Neural cell (in vitro differentiated cells): ENCODE measurements at regions not wholly inside any gene's neighbourhood (a gene's known extent, or its start where the extent isn't known, plus 50 kb on each side); places are given as distances from the start of the nearest gene placed in this dataset.
A peak's percentile ranks its signal among the peaks of the same experiment; 100 is the strongest.

Experiments
- H2AFZ ChIP-seq: fragments of 200-600, 300-800 bp; sonication (generic), shearing (Covaris generic); 2 replicates; pipeline ENCODE4 v1.6.0; 2014; ENCODE audit warnings: low read depth, mild to moderate bottlenecking, antibody characterized with exemption, low read length, moderate library complexity
- H3F3A ChIP-seq: fragments of 200-600 bp; shearing (Covaris generic); 2 replicates; pipeline ENCODE4 v1.6.1; 2016; ENCODE audit warnings: mild to moderate bottlenecking, moderate library complexity, mixed read lengths, antibody characterized with exemption, low read length; ENCODE audit not compliant: insufficient read depth, poor library complexity, severe bottlenecking
- H3K27ac ChIP-seq: fragments of 200-600, 300-800 bp; sonication (generic), shearing (Covaris generic); 2 replicates; pipeline ENCODE4 v1.5.1; 2014; ENCODE audit warnings: mild to moderate bottlenecking, low read length, moderate library complexity
- H3K27me3 ChIP-seq: fragments of 300-800, 200-600 bp; sonication (generic), shearing (Covaris generic); 2 replicates; pipeline ENCODE4 v1.6.0; 2014; ENCODE audit warnings: mild to moderate bottlenecking, low read depth, low read length, moderate library complexity; ENCODE audit not compliant: insufficient read depth
- H3K36me3 ChIP-seq: fragments of 300-800, 200-600 bp; sonication (generic), shearing (Covaris generic); 2 replicates; pipeline ENCODE4 v1.5.1; 2014; ENCODE audit warnings: mild to moderate bottlenecking, antibody characterized with exemption, low read length, moderate library complexity; ENCODE audit not compliant: insufficient read depth
- H3K4me2 ChIP-seq: fragments of 300-800, 200-600 bp; sonication (generic), shearing (Covaris generic); 2 replicates; pipeline ENCODE4 v1.6.0; 2014; ENCODE audit warnings: mild to moderate bottlenecking, low read length
- H3K4me3 ChIP-seq: fragments of 300-800, 200-600 bp; sonication (generic), shearing (Covaris generic); 2 replicates; pipeline ENCODE4 v1.5.1; 2014; ENCODE audit warnings: mild to moderate bottlenecking, low read length, moderate library complexity
- H3K79me2 ChIP-seq: fragments of 200-600 bp; shearing (Covaris generic); replicated peaks from 2 replicates; pipeline ENCODE4 v1.6.0; 2014; ENCODE audit warnings: mild to moderate bottlenecking, low read length, moderate library complexity; ENCODE audit not compliant: insufficient read depth
- H3K9ac ChIP-seq: fragments of 300-800, 200-600 bp; sonication (generic), shearing (Covaris generic); 2 replicates; pipeline ENCODE4 v1.6.1; 2016; ENCODE audit warnings: mild to moderate bottlenecking, low read length, mixed read lengths
- H3K9me2 ChIP-seq: fragments of 200-600 bp; shearing (Covaris generic); 2 replicates; pipeline ENCODE4 v1.6.1; 2016; ENCODE audit warnings: mild to moderate bottlenecking, low read length, mixed read lengths; ENCODE audit not compliant: insufficient read depth
- H3K9me3 ChIP-seq: fragments of 200-600, 300-800 bp; sonication (generic), shearing (Covaris generic); 2 replicates; pipeline ENCODE4 v1.6.1; 2016; ENCODE audit warnings: mild to moderate bottlenecking, mixed run types, low read length, moderate library complexity, mixed read lengths
- H4K20me1 ChIP-seq: fragments of 200-600 bp; shearing (Covaris generic); 2 replicates; pipeline ENCODE4 v1.6.1; 2016; ENCODE audit warnings: mild to moderate bottlenecking, mixed run types; ENCODE audit not compliant: insufficient read depth
- EP300 ChIP-seq: fragments of 450-650 bp; conservative IDR thresholded peaks from 2 replicates; pipeline ENCODE4 v1.6.1; 2014; ENCODE audit warnings: antibody characterized with exemption, mild to moderate bottlenecking, moderate library complexity; ENCODE audit not compliant: poor library complexity, severe bottlenecking
- EZH2 ChIP-seq: fragments of 200-600, 300-800 bp; shearing (Covaris generic), sonication (generic); IDR thresholded peaks from 2 replicates; pipeline ENCODE4 v1.6.1; 2014; ENCODE audit warnings: antibody characterized with exemption, low read length, borderline replicate concordance, mild to moderate bottlenecking; ENCODE audit not compliant: insufficient read depth, poor library complexity, severe bottlenecking
- MXI1 ChIP-seq: fragments of 450-650 bp; conservative IDR thresholded peaks from 2 replicates; pipeline ENCODE4 v1.6.1; 2014; ENCODE audit warnings: antibody characterized with exemption, mild to moderate bottlenecking; ENCODE audit not compliant: poor library complexity, severe bottlenecking
- POLR2AphosphoS5 ChIP-seq: IDR thresholded peaks from 2 replicates; pipeline ENCODE4 v1.6.1; 2012
- RAD21 ChIP-seq: fragments of 450-650 bp; conservative IDR thresholded peaks from 2 replicates; pipeline ENCODE4 v1.6.1; 2014; ENCODE audit warnings: antibody characterized with exemption, mild to moderate bottlenecking, moderate library complexity
- SMC3 ChIP-seq: fragments of 450-650 bp; conservative IDR thresholded peaks from 2 replicates; pipeline ENCODE4 v1.6.1; 2014; ENCODE audit warnings: antibody characterized with exemption, mild to moderate bottlenecking, moderate library complexity; ENCODE audit not compliant: poor library complexity
- TAF1 ChIP-seq: IDR thresholded peaks from 2 replicates; pipeline ENCODE4 v1.6.1; 2012; ENCODE audit warnings: low read depth
- TF ChIP-seq, protein P1 (sequence below): fragments of 450-650 bp; IDR thresholded peaks from 2 replicates; pipeline ENCODE4 v1.5.1; 2014; ENCODE audit warnings: antibody characterized with exemption, mild to moderate bottlenecking, moderate library complexity; ENCODE audit not compliant: poor library complexity, severe bottlenecking
- TF ChIP-seq, protein P2 (sequence below): IDR thresholded peaks from 2 replicates; pipeline ENCODE4 v1.6.1; 2012; ENCODE audit warnings: borderline replicate concordance

DNA sequence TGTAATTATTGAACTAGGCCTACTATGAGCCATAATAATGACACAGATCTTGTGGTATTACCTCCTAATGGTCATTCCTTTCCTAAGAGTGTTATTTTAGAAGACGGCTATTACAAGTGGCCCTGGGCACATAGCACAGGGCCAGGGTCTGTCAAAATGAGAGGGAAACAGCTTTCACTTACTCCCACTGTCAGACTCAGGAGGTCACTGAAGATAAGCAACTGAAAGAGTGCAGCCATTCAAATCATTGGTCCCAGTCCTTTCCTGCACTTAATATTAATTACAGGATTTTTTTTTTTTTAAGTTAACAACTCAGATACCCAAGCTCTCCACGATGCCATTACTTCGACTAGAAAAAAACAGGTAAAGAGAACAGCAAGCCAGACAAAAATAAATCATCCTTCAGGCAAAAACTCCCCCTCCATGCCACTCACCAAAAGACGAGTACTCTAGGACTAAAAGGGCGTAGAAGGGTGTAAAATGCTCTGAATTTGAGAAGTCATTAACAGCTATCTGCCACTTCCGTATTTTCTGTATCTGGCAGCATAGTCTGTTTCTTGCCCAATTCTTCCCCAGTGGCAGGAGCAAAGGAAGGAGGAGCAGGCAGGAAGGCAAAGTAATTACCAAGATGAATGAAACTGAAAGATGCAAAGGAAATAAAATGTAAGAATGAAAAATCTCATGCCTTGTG, 87.4 kb downstream of the ZNF608 start:
- Histone ChIP-seq H3K27ac (peak overlapping the region; percentile 17), H3K9me3 (no peaks in the 10 kb centered on the region)

DNA sequence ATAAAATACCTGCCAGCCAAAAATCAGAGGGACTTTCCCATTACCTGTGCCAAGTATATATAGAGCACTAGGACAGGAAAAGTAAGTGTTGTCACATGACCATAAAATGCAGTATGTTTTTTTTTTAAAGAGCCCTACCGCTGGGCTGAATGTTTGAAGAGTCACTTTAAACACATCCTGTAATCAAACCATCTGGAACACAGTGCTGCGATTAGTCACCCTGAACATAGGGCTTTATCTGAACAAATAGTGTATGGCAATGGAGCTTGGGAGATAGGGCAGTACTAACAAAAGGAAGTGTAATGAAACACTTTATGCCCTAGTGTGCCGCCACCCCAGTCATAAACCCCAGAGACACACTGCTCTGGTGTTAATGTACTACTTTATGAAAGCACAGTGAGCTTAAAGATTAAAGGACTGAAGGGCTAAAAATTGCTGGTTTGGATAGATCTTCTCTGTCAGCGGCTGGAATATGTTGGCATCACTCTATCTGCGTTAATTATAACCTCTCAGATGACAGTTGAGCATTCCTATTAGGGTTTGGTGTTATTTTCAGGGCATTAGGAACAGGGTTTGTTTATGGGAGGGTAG, 90.4 kb downstream of the ZNF608 start:
- TF ChIP-seq EZH2, result no peak
- TF ChIP-seq, protein P1, sequence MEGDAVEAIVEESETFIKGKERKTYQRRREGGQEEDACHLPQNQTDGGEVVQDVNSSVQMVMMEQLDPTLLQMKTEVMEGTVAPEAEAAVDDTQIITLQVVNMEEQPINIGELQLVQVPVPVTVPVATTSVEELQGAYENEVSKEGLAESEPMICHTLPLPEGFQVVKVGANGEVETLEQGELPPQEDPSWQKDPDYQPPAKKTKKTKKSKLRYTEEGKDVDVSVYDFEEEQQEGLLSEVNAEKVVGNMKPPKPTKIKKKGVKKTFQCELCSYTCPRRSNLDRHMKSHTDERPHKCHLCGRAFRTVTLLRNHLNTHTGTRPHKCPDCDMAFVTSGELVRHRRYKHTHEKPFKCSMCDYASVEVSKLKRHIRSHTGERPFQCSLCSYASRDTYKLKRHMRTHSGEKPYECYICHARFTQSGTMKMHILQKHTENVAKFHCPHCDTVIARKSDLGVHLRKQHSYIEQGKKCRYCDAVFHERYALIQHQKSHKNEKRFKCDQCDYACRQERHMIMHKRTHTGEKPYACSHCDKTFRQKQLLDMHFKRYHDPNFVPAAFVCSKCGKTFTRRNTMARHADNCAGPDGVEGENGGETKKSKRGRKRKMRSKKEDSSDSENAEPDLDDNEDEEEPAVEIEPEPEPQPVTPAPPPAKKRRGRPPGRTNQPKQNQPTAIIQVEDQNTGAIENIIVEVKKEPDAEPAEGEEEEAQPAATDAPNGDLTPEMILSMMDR, result no peak
- peak; percentile 17 for TF ChIP-seq SMC3
- TF ChIP-seq EP300, result no peak
- TF ChIP-seq TAF1, result no peak
- TF ChIP-seq, protein P2, sequence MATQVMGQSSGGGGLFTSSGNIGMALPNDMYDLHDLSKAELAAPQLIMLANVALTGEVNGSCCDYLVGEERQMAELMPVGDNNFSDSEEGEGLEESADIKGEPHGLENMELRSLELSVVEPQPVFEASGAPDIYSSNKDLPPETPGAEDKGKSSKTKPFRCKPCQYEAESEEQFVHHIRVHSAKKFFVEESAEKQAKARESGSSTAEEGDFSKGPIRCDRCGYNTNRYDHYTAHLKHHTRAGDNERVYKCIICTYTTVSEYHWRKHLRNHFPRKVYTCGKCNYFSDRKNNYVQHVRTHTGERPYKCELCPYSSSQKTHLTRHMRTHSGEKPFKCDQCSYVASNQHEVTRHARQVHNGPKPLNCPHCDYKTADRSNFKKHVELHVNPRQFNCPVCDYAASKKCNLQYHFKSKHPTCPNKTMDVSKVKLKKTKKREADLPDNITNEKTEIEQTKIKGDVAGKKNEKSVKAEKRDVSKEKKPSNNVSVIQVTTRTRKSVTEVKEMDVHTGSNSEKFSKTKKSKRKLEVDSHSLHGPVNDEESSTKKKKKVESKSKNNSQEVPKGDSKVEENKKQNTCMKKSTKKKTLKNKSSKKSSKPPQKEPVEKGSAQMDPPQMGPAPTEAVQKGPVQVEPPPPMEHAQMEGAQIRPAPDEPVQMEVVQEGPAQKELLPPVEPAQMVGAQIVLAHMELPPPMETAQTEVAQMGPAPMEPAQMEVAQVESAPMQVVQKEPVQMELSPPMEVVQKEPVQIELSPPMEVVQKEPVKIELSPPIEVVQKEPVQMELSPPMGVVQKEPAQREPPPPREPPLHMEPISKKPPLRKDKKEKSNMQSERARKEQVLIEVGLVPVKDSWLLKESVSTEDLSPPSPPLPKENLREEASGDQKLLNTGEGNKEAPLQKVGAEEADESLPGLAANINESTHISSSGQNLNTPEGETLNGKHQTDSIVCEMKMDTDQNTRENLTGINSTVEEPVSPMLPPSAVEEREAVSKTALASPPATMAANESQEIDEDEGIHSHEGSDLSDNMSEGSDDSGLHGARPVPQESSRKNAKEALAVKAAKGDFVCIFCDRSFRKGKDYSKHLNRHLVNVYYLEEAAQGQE, result no peak
- no peak for TF ChIP-seq RAD21
- TF ChIP-seq POLR2AphosphoS5, result peak; percentile 59
- H3K27ac ChIP-seq, result peak overlapping the region; percentile 54
- H3K4me2 ChIP-seq, result no peak overlapping the region
- H3K9me2 ChIP-seq, result no peaks in the 10 kb centered on the region
- no peaks in the 10 kb centered on the region for H3F3A ChIP-seq
- no peaks in the 10 kb centered on the region for H3K27me3 ChIP-seq
- H3K36me3 ChIP-seq, result no peaks in the 10 kb centered on the region
- H2AFZ ChIP-seq, result no peak overlapping the region
- H3K4me3 ChIP-seq, result no peak overlapping the region
- H3K9me3 ChIP-seq, result no peaks in the 10 kb centered on the region
- H4K20me1 ChIP-seq, result no peaks in the 10 kb centered on the region
- peaks cover 61% of the 10 kb centered on the region for H3K79me2 ChIP-seq
- no peak overlapping the region for H3K9ac ChIP-seq

More for the DNA sequence above, 87.4 kb downstream of the ZNF608 start:
- Histone ChIP-seq H3K79me2 (peaks cover 48% of the 10 kb centered on the region), H3K4me2 (no peak overlapping the region), H3K9me2 (no peaks in the 10 kb centered on the region), H4K20me1 (no peaks in the 10 kb centered on the region), H3K27me3 (no peaks in the 10 kb centered on the region), H3K9ac (no peak overlapping the region), H3K36me3 (no peaks in the 10 kb centered on the region), H2AFZ (no peak overlapping the region), H3F3A (no peaks in the 10 kb centered on the region), H3K4me3 (no peak overlapping the region)
- TF ChIP-seq RAD21 (no peak), SMC3 (no peak), MXI1 (no peak), EP300 (no peak), TAF1 (no peak), POLR2AphosphoS5 (no peak), EZH2 (no peak)
- TF ChIP-seq, protein P1, result no peak
